Esophagus (tissue), 2 donors: ENCODE measurements at regions not wholly inside any gene's neighbourhood (a gene's known extent, or its start where the extent isn't known, plus 50 kb on each side); places are given as distances from the start of the nearest gene placed in this dataset.

Experiments
- H3K27ac ChIP-seq, 2 donors: one replicate each; pipeline ENCODE4 v1.5.1; 2013; ENCODE audit warnings: low read depth in 2 of 2, mild to moderate bottlenecking in 2 of 2, inconsistent platforms in 1 of 2, low read length in 1 of 2, moderate library complexity in 1 of 2
- H3K27me3 ChIP-seq, 2 donors: one replicate each; pipeline ENCODE4 v1.6.1; 2013; ENCODE audit warnings: low read length in 2 of 2, control low read depth in 1 of 2, mild to moderate bottlenecking in 1 of 2; ENCODE audit not compliant: insufficient read depth in 2 of 2, control insufficient read depth in 1 of 2
- H3K36me3 ChIP-seq, 2 donors: one replicate each; pipeline ENCODE4 v1.6.1; 2013; ENCODE audit warnings: low read length in 1 of 2; ENCODE audit not compliant: control insufficient read depth in 2 of 2, insufficient read depth in 2 of 2
- H3K4me1 ChIP-seq, 2 donors: one replicate each; pipeline ENCODE4 v1.6.1; 2013; ENCODE audit warnings: low read length in 1 of 2; ENCODE audit not compliant: control insufficient read depth in 2 of 2, insufficient read depth in 2 of 2
- H3K4me3 ChIP-seq, 2 donors: one replicate each; pipeline ENCODE4 v1.5.1; 2013; ENCODE audit warnings: low read length in 2 of 2, mild to moderate bottlenecking in 2 of 2, low read depth in 1 of 2, moderate library complexity in 1 of 2
- H3K9me3 ChIP-seq, 2 donors: one replicate each; pipeline ENCODE4 v1.6.1; 2013; ENCODE audit warnings: mild to moderate bottlenecking in 2 of 2, low read depth in 1 of 2, low read length in 1 of 2, moderate library complexity in 1 of 2; ENCODE audit not compliant: control insufficient read depth in 2 of 2, insufficient read depth in 1 of 2
- WGBS, 2 donors: extraction: QIAGEN DNeasy Blood & Tissue Kit; methylation state at CpG; one replicate each; pipeline ENCODE4 v1.1.7; 2013; 5-methylcytosine and 5-hydroxymethylcytosine counted together
- donor health status: healthy with polysubstance abuse.
- donor health status: Bipolar disorder and iron deficiency.

- no peaks in the 10 kb centered on the region for H3K9me3 ChIP-seq
- 69 to 82% methylated on average over 2 of the region's 2 CpGs for WGBS, 2 donors
- no peak overlapping the region for H3K27ac ChIP-seq
- no peaks in the 10 kb centered on the region for H3K27me3 ChIP-seq
- peaks cover 0 to 2% of the 10 kb centered on the region in 2 donors for H3K4me1 ChIP-seq
- H3K4me3 ChIP-seq: no peak overlapping the region
- no peaks in the 10 kb centered on the region for H3K36me3 ChIP-seq
Observed at GRCh38 chr12:93279565-93280412, 97.9 kb upstream of the NUDT4 start.

- WGBS, 2 donors: 80 to 85% methylated on average over 3 of the region's 3 CpGs
- no peaks in the 10 kb centered on the region for H3K4me1 ChIP-seq
Observed at GRCh38 chr12:93287149-93287548, 90.6 kb upstream of the NUDT4 start.

GRCh38 chr12:93288626-93289025 lies 89.1 kb upstream of the NUDT4 start:
- no peaks in the 10 kb centered on the region for H3K27me3 ChIP-seq
- H3K4me3 ChIP-seq: no peak overlapping the region
- H3K27ac ChIP-seq: no peak overlapping the region
- H3K9me3 ChIP-seq: no peaks in the 10 kb centered on the region
- H3K36me3 ChIP-seq: no peaks in the 10 kb centered on the region
- no peaks in the 10 kb centered on the region for H3K4me1 ChIP-seq

More at GRCh38 chr12:93287149-93287548, 90.6 kb upstream of the NUDT4 start:
- Histone ChIP-seq H3K27me3 (no peaks in the 10 kb centered on the region), H3K36me3 (no peaks in the 10 kb centered on the region), H3K27ac (no peak overlapping the region), H3K9me3 (no peaks in the 10 kb centered on the region), H3K4me3 (no peak overlapping the region)

- Histone ChIP-seq H3K36me3 (no peaks in the 10 kb centered on the region), H3K27me3 (no peaks in the 10 kb centered on the region), H3K27ac (no peak overlapping the region), H3K9me3 (no peaks in the 10 kb centered on the region), H3K4me3 (no peak overlapping the region), H3K4me1 (no peaks in the 10 kb centered on the region)
- WGBS, 2 donors: 80 to 89% methylated on average over 7 of the region's 7 CpGs
Observed at GRCh38 chr12:93290391-93290790, 87.3 kb upstream of the NUDT4 start.

GRCh38 chr12:93292213-93292612 lies 85.5 kb upstream of the NUDT4 start:
- Histone ChIP-seq H3K4me3 (no peak overlapping the region), H3K36me3 (no peaks in the 10 kb centered on the region), H3K27ac (no peak overlapping the region), H3K9me3 (no peaks in the 10 kb centered on the region), H3K4me1 (no peaks in the 10 kb centered on the region), H3K27me3 (no peaks in the 10 kb centered on the region)
- WGBS, 2 donors: 94 to 98% methylated on average over 6 of the region's 6 CpGs

- Histone ChIP-seq H3K4me3 (no peak overlapping the region), H3K27me3 (no peaks in the 10 kb centered on the region), H3K4me1 (no peaks in the 10 kb centered on the region), H3K27ac (no peak overlapping the region), H3K36me3 (no peaks in the 10 kb centered on the region), H3K9me3 (no peaks in the 10 kb centered on the region)
- WGBS, 2 donors: 44 to 49% methylated on average over 6 of the region's 6 CpGs
Observed at GRCh38 chr12:93292731-93293566, 84.8 kb upstream of the NUDT4 start.

- Histone ChIP-seq H3K4me1 (no peaks in the 10 kb centered on the region), H3K27me3 (no peaks in the 10 kb centered on the region), H3K4me3 (no peak overlapping the region), H3K27ac (no peak overlapping the region), H3K36me3 (no peaks in the 10 kb centered on the region), H3K9me3 (no peaks in the 10 kb centered on the region)
- 81 to 89% methylated on average over 3 of the region's 3 CpGs for WGBS, 2 donors
Observed at GRCh38 chr12:93297032-93297431, 80.7 kb upstream of the NUDT4 start.

- Histone ChIP-seq H3K4me3 (no peak overlapping the region), H3K4me1 (no peaks in the 10 kb centered on the region), H3K27ac (no peak overlapping the region), H3K27me3 (no peaks in the 10 kb centered on the region), H3K9me3 (no peaks in the 10 kb centered on the region), H3K36me3 (no peaks in the 10 kb centered on the region)
- 88 to 92% methylated on average over 2 of the region's 2 CpGs for WGBS, 2 donors
Observed at GRCh38 chr12:93297536-93297935, 80.2 kb upstream of the NUDT4 start.

GRCh38 chr12:93299262-93299846 lies 78.4 kb upstream of the NUDT4 start:
- Histone ChIP-seq H3K27ac (no peak overlapping the region), H3K4me1 (no peaks in the 10 kb centered on the region), H3K9me3 (no peaks in the 10 kb centered on the region), H3K27me3 (no peaks in the 10 kb centered on the region), H3K4me3 (no peak overlapping the region), H3K36me3 (no peaks in the 10 kb centered on the region)
- WGBS, 2 donors: 83 to 84% methylated on average over 5 of the region's 5 CpGs
